Left ventricle myocardium superior (tissue), 1 donor: ENCODE measurements at regions not wholly inside any gene's neighbourhood (a gene's known extent, or its start where the extent isn't known, plus 50 kb on each side); places are given as distances from the start of the nearest gene placed in this dataset.

Experiments
- ATAC-seq: fragments of 200-7000 bp; cut with Tn5 transposase; one replicate; pipeline ENCODE4 v1.9.1; 2020; ENCODE audit warnings: mild to moderate bottlenecking, moderate library complexity
- DNase-seq: peaks from one replicate; pipeline ENCODE4 v3.0.0-alpha.2; 2020
- intact Hi-C: fragments of 100-400 bp; cut with micrococcal nuclease; formaldehyde crosslinking; loops from one replicate; pipeline ENCODE4 v1.11.0; 2022
- donor health status: DM: no; HTN: yes; CAD: no; lungs with severe emphysema.

DNA sequence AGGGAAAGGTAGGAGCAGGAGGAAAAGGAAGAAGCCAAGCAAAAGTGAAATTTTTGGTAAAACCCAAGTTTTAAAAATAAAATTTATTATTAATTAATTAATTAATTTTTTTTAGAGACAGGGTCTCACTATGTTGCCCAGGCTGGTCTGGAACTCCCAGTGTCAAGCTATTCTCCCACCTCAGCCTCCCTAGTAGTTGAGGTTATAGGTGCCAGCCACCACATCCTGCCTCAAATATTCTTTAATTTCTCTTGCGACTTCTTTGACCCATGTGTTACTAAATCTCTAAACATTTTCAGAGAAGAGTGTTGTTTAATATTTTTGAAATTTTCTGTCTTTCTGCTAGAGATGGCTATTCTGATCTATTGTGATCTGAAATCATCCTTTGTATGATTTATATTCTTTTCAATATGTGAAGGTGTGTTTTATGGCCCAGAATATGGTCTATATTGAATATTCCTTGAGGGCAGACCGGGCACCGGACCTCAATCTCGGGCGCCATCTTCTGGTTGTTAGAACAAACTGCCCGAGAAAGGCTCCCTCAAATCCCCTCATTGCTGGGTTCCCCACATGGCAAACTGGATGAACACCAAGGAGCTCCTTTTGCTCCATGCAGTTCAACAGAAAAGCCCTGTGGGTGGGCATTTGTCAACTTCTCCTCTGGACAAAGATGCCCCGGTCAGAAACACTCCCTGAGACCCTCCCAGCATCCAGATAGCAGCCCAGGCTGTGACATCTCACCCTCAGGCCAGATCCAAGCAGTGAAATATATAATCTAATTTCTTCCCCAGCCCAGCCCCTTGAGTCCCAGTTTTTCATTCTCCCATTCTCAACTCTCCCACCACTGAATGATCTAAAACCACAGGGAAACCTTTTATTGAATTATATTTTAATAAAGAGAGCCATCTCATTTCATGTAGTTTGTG is 110.5 kb downstream of the ASCL4 start:
- ATAC-seq (peak; percentile 57), DNase-seq (peak; percentile 39)
- intact Hi-C loops: loop anchor here (10.0 kb wide), 1 partner anchor 210 kb away; no protein-coding TSS in a partner anchor

DNA sequence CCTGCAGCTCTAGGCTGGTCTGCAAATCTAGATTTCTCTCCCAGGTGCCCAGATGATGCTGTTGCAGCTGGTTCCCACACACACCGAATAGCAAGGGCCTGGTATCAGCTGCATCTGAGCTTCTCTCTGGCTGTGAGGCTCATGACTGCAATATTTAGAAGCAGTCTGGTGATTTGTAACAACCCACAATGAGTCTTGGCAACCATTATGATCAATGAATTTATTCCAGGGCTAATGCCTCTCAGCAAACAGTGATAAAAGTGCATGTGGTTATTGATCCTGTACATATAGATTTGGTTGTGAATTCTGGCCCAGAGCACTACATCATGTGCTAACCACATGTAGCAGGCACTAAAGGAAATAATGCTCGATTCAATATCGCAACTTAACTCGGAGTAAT is 114.3 kb downstream of the ASCL4 start:
- ATAC-seq (no peak), DNase-seq (no peak)
- intact Hi-C loops: loop anchor here (10.0 kb wide), 1 partner anchor 214 kb away; no protein-coding TSS in a partner anchor

- intact Hi-C loops: no loop called here
- ATAC-seq (no peak), DNase-seq (no peak)
Observed at GRCh38 chr12:107891967-107892366, 117.5 kb downstream of the ASCL4 start.

GRCh38 chr12:107894589-107894988 is 120.1 kb downstream of the ASCL4 start:
- intact Hi-C loops: no loop called here
- DNase-seq (no peak), ATAC-seq (no peak)

DNA sequence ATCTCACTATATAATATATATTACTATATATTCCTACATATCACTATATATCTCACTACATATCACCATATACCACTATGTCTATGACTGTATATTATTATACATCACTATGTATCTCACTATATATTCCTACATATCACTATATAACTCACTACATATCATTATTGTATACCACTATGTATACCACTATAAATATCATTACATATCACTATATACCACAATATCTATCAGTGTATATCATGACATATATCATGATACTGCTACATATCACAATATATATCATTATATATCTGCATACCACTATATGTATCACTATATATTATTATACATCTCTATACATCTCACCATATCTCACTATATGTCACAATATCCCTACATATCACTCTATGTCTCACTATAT is 121.5 kb downstream of the ASCL4 start:
- intact Hi-C loops: no loop called here
- DNase-seq: no peak
- ATAC-seq: no peak

DNA sequence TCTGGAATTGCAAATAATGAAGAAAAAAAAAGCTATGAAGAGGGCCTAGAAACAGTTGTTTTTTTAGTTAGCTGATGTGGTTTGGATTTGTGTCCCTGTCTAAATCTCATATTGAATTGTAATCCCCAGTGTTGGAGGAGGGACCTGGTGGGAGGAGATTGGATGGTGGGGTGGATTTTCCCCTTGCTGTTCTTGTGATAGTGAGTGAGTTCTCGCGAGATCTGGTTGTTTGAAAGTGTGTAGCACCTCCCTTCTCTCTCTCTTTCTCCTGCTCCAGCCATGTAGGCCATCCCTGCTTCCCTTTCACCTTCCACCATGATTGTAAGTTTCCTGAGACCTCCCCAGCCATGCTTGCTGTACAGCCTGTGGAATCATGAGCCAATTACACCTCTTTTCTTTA is 126.1 kb downstream of the ASCL4 start:
- ATAC-seq: no peak
- intact Hi-C loops: no loop called here
- DNase-seq: no peak

DNA sequence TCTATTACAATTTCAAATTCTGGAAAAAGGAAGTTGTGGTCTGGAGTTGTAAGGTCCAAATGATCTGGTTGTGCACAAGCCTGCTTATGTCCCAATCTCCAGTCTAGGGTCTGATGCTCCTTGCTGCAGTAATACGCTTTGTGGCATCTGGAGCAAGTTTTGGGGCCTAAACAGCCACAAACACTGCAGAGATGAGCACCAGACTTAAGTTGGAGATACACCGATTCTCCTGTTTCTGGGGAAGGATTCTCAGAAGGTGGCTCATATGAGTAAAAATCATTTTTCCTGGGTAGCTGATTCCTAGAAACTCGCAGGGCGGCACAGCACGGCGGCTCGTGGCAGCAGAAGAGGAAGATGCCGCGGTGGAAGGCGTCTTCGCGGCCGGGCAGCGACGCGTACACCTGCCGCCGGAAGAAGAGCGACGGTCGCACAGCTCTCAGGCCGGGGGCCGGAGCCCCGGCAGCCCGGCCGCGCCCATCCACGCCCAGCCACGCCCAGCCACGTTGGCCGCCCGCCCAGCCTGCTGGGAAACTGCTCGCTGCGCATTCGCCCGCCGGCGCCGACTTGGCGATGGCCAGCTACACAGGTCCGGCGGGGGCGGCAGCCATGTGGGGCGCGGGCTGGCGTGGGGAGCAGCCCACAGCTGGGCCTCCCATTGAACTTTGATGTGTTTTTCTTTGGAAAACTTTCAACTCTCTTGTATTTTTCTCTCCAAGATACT is 129.0 kb downstream of the ASCL4 start:
- DNase-seq: peak; percentile 73
- peak; percentile 81 for ATAC-seq
- intact Hi-C loops: no loop called here

DNA sequence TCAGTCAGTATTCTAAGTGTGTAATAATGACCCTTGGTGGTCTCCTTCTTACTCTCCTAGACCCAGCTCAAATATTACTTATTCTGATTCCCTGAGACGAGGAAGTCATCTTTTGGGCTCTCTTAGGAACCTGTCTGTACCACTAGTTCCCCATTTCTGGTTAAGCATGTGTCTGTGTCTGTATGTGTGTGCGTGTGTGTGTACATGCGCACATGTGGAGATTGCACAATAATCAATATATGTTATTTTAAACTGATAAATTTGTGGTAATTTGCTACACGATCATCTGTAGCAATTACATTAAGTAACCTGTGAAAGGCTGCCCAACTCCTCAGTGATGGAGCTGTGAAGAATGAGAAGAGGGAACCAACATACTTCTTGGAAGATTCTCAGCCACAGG is 132.2 kb downstream of the ASCL4 start:
- no peak for ATAC-seq
- intact Hi-C loops: no loop called here

DNA sequence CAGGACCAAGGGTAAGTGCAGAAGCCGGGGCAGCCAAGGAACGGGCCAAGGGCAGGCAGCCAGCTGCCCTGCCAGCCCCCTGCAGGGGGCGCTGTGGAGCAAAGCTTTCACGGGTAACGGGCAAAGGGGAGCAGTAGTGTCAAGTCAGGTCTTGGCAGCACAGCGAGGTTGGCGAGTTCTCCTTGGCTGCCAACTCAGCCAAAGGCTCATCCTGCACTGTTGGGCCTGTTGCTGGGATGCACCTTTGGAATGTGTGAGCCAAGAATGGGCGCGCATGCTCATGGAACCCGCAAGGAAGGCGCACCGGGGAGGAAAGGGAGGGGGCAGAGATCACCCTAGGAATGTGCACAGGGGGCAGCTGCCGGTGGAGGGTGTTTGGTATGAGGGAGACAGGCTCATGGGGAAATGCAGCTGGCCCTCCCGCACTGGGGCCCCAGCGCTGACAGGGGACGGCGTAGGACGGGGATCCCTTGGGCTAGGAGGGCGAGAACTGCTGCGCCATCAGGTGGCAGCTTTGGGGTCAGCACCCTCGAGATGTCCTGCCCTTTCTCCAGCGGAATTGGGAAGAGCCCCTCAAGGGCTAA is 138.0 kb downstream of the ASCL4 start:
- ATAC-seq (peak; percentile 78), DNase-seq (peak; percentile 56)
- intact Hi-C loops: no loop called here

More for the DNA sequence above, 132.2 kb downstream of the ASCL4 start:
- DNase-seq: no peak

DNA sequence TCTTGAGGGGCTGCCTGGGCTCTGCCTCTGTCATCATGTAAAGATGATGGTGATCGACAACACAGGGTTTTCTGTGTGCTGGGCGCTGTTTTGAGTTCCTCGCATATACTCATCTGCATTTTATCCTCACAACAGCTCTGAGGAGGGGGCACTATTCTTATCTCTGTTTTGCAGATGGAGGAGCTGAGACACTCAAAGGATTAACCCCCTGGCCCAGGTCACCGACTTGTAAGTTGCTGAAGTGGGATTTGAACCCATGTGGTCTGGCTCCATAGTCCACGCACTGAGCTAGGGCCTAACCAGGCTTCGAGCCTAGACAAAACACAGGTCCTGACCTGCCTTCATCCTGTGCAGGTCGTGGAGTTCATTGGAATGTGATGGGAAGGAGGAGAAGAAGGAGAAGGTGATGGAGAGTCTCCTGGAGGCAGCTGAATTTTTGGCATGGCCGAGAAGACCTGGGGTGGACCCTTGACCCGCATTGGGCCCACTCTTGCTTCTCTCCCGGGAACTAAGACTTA is 140.0 kb downstream of the ASCL4 start:
- intact Hi-C loops: no loop called here
- ATAC-seq: no peak

GRCh38 chr12:107917912-107918800 is 143.7 kb downstream of the ASCL4 start:
- intact Hi-C loops: no loop called here
- ATAC-seq (no peak), DNase-seq (no peak)

More for the DNA sequence above, 140.0 kb downstream of the ASCL4 start:
- no peak for DNase-seq

- intact Hi-C loops: no loop called here
- DNase-seq (no peak), ATAC-seq (no peak)
Observed at GRCh38 chr12:107921062-107921461, 146.6 kb downstream of the ASCL4 start.

DNA sequence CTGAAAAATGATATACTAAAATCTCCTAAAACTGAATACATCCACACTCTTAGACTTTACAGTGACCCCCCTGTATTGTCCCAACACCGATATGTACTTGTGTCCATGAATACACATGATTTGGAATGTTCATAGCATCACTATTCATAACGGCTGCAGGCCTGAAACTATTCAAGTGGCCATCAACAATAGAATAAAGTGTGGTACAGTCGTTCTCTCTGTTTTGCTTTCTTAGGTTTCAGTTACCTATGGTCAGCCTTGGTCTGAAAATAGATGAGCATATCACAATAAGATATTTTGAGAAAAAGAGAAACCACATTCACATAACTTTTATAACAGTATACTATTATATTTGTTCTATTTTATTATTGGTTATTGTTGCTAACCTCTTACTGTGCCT is 150.6 kb downstream of the ASCL4 start:
- intact Hi-C loops: no loop called here
- no peak for DNase-seq
- no peak for ATAC-seq

GRCh38 chr12:107929436-107929835 is 154.9 kb downstream of the ASCL4 start:
- intact Hi-C loops: no loop called here
- DNase-seq (no peak), ATAC-seq (no peak)

GRCh38 chr12:107931761-107932160 is 157.3 kb downstream of the ASCL4 start:
- no peak for ATAC-seq
- intact Hi-C loops: no loop called here
- DNase-seq: no peak

DNA sequence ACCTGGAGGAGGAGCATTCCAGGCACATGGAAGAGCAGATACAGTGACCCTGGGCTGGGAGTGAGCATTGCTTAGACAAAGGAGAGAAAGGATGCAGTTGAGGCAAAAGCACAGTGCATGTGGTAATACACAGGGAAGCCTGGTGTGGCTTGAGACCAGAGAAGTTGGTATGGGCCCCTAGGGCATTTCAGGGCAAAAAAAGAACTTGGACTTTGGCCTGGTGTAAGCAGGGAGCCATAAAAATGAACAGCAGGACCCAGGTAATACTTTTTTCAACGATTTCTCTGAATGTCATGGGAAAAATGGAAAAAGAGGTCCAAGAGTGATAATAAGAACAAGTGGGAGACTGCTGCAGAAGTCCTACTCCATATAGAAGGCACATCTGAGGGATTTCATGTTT is 163.9 kb downstream of the ASCL4 start:
- intact Hi-C loops: no loop called here
- no peak for ATAC-seq

DNA sequence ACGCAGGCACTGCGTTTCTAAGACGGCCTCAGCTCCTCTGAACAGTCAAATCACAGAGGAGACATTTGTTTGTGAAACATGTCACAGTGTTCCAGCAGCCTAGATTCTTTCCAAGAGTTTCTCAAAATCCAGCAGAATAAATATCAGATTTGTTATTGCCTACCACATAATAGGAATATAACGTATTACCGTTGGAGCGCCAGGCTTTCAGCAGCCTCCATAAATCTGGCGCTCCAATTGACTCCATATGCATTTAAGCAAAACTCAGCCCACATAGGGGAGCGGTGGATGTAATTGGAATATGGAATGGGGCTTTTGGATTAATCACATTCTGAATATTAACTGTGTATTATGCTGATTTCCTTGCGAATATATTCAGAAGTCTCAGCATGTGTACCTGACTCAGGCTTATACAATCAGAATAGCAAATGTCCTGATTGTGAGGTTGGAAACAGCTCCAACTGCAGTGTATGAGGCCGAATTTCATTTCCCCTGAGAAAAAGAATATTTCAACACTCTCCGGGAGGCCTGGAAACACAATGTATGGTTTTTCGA is 174.0 kb downstream of the ASCL4 start:
- DNase-seq (no peak), ATAC-seq (no peak)
- intact Hi-C loops: no loop called here

More for the DNA sequence above, 163.9 kb downstream of the ASCL4 start:
- no peak for DNase-seq

- DNase-seq: no peak
- ATAC-seq: no peak
- intact Hi-C loops: no loop called here
Observed at GRCh38 chr12:107951024-107951423, 176.5 kb downstream of the ASCL4 start.
